SW480 (cell line): ENCODE measurements at regions not wholly inside any gene's neighbourhood (a gene's known extent, or its start where the extent isn't known, plus 50 kb on each side); places are given as distances from the start of the nearest gene placed in this dataset.
"Not testable (repeated sequence)": the region's sequence is repeated elsewhere in the genome, so short reads cannot be mapped to it uniquely, and the experiment has no call there.

Experiments used
- DNase-seq: peaks from one replicate; pipeline ENCODE4 v3.0.0-alpha.2; 2016; ENCODE audit warnings: low spot score

- DNase-seq: no peak
These were observed 257.3 kb upstream of the NT5E start for GRCh38 chr6:85192596-85192995.

GRCh38 chr6:85192186-85192585, 257.7 kb upstream of the NT5E start:
- DNase-seq: no peak

GRCh38 chr6:85191656-85192055, 258.2 kb upstream of the NT5E start:
- no peak for DNase-seq

DNA sequence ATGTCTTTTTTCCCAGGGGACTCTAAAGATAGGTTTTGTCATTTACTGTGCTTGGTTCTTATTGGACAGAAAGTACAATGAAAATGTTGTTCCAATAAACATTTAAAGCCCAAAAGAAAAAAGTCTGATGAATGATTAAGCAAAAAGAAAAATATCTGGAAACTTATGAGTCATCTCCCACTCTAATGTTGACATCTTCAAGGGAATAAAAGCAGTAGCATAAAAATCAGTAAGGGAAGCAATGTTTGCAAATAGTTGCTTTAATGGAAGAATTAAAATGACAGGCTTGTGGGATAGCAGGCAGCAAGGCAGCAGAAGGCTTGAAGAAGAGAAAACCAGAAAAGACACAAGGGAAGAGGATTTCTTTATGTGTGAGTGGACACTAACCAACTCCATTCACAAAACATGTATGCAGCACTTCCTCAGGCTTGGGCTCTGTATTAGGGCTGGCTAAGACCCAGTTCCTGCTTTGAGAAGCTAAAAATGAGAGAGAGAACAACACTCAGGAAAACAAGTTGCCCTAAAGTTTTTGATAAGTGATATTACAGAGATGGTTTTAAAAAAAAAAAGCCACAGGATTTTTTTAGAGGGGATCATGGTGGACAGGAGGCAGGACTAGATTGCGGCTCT, 263.2 kb upstream of the NT5E start:
- no peak for DNase-seq

DNA sequence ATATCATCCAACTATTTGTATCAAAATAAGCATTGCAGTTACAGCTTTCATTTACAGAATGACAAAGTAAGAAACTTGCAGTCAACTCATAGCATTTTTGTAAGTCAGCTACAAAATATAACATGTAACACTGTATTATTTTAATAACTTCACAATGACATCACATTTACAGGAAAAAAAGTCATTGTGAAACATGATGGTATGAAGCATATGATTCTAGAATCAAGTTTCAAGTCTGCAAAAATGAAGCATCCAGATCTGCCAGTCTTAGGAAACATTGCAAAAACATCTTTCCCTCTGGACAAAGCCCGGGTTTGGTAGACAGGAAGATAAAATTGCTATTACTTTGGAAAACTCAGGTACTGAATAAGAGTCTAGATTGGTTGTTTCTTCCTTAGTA, 263.9 kb upstream of the NT5E start:
- DNase-seq: no peak

DNA sequence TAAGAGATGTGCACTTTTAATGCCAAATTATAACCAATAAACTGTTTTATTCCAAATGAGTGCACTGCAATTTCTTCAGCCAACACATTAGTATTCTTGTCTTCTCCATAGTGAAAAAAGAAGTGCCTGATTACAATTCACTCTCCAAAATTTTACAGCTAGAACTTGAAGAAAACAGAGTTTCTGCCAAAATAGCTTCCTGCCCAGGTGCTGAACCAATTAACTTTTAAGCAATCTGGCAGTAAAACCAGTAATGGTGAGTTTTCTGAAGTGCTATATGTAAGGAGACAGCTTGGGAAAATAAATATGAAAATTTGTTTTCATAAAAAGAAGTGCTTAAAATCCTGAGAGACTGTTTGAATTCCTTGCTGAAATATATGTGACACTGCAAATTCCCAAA, 266.0 kb upstream of the NT5E start:
- DNase-seq: no peak

DNA sequence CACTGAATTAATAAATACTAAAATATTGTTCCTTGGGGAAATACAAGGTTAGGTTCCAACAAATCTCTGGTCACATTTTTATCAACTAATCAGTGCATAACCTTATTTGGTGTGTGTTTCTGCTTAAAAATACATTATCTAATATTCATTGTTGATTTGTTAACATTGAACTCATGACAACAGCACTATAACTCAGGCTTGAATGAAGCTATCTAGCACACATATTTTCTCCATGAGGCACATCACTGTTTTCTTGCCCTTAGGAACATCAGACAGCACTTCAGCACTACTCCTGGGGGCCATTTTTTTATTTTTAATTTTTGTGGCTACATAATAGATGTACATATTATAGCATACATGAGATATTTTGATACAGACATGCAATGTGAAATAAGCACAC, 277.2 kb upstream of the NT5E start:
- no peak for DNase-seq

GRCh38 chr6:85172161-85172560, 277.7 kb upstream of the NT5E start:
- no peak for DNase-seq

DNA sequence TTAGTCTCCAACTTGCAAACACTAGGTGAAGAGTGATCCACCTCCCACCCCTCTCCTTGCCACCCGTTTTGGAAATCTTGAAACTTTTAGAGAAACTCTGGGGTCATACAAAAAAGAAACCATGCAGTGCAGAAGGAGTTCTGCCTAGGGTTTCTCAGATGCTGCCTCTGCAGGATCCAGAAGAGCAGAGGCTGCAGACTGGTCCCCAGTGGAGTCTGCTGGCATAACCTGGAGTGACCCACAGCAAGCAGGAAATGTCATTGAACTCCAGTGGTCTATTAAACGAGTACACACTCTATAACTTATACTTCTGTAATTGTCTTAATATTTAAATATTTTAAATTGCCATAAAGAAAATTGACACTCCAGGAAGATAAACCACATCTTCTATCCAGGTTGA, 280.7 kb upstream of the NT5E start:
- DNase-seq: no peak

DNA sequence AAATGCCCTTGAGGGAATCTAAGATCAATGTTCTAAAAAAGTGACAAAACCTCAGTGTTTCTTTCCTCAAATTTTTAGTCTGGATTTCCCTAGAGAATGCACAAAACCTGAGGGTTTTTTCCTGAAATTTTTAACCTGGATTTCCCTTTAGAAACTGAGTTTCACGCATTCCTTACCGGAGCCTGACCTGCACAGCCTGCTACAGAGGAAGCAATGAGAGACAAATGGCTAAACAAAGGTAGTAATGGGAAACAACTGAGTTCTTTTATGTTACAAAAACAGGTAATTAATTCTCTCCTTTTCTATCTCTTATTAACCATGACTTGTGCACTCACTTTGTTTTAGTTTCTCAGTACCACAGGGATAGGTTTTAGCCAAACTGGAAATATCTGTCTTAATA, 281.7 kb upstream of the NT5E start:
- DNase-seq: no peak

DNA sequence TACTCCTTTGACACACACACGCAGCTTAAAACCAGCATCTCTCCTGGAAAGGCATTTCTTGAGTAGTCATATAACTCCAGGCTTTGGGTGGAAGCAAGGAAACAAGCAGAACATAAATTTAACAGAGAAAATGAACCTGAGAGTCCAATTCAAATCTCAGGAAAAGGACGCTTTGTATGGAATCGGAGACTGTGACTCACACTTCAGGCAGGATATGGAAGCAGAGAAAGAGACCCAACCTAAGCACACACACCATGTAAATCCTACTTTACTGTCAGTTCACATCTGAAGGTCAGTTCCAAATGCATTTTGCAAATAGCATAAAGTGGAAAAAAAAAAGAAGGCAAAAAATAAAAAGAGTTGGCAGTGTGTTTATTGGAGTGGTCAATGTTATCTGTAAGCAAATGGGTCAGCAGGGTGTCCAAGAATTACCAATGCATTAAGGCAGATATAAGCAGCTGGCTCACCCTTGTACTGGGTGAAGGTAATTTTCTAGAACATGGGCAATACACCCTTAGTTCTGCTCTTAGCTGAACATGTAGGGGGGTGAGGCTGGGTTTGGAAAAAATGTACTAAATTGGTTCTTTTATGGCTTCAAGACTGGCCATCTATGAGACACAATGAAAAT, 283.7 kb upstream of the NT5E start:
- no peak for DNase-seq

- DNase-seq: no peak
These were observed 286.5 kb upstream of the NT5E start for GRCh38 chr6:85163156-85164080.

DNA sequence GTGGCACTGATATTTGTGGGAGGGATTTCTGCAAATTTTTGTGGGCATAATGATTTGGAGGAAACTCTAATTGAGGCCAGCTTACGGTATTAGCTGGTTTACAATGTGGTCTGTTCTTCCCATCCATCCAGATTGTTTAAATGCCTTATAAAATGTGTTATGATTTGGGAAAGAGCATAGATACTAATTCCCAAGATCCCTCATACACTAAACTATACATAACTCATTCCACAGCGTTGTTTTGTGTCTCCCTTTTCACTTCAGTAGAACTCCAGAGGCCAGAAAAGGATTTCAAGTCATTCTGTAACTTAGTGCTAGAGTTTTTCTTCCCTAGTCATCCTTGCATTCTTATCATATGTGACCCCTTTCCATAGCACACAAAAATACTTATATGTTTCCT, 292.6 kb upstream of the NT5E start:
- DNase-seq: no peak

- DNase-seq: no peak
These were observed 306.2 kb upstream of the NT5E start for GRCh38 chr6:85143676-85144075.

DNA sequence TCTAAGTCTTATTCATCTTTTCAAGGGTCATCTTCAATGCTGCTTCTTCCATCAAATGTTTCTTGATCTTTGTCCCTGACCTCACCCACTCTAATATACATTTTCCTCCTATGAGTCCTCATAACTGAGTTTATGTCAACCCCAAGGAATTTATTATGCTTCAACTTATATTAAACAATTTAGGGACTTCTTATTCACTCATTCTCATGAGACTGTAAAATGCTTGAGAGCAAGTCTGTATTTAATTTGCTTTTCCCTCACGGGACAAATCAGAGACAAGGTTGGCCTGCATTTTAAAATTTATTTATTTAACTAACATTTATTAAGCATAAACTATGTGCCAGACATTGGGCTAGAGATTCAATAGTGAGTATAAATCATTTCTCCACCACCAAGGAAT, 312.0 kb upstream of the NT5E start:
- no peak for DNase-seq

GRCh38 chr6:85136310-85136709, 313.6 kb upstream of the NT5E start:
- no peak for DNase-seq

DNA sequence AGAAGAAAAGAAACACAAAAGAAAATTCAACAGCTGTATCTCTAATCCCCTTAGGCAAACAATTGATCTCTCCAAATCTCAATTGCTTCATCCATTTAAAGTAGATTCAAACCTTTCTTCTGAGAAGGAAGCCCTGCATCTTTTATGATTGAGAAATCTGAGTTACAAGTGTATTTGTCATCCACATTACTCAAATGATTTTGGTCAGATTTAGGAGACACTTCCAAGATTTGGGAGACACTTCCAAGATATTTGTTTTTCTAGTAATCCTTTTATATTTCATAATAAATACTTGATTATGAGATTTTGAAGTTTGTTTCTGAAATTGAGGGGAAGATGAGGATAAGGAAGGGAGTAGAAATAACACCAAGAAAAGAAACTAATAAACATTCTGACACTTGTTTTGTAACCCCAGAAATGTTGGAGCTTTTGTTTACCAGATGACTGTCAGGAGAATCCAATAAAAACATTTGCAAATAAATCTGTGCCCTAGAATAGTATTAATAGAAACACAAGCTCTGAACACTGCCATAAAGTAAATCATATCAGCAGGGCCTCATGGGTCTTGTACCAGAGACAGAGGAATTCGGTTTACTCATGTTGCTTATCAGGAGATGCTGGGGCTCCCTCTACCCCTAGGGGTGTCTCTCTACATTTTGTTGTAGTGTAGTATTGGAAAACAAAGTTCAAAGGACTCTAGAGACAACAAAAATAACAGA, 314.3 kb upstream of the NT5E start:
- DNase-seq: no peak

GRCh38 chr6:85134172-85134571, 315.7 kb upstream of the NT5E start:
- DNase-seq: no peak

GRCh38 chr6:85132091-85132490, 317.8 kb upstream of the NT5E start:
- DNase-seq: no peak

DNA sequence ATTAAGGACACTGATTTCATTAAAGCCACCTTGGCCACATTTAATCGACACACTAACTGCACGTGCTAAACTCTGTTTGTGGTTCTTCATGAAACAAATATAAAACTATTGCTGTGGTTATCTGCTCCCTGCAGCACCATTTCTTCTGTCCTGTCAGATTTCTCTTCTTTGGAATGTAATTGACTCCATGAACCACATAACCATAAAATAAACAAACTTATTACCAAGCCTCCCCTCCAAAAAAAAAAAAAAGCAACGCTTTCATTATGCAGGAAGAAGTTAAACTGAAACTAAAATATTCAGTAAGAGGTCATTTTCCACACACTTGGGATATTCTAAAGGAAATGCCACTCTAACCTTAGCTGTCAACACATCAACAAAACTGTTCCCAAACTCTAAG, 319.1 kb upstream of the NT5E start:
- no peak for DNase-seq

DNA sequence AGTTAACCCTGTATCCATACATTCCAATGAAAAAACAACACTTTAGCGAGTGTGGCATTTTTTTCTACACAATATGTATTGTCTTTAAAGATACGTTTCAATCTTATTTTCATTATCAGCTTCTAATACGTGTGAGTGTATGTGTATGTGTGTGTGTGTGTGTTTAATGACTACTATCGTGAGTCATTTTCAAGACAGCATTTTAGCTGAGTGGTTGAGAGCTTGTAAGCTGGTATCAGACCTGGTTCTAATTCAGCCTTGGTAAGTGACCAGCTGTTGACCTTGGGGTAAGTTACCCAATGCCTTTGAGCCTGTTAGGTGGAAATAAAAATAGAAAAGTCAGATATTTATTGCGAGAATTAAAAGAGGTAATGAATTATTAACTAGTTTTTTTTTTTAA, 320.0 kb upstream of the NT5E start:
- no peak for DNase-seq

GRCh38 chr6:85128781-85129180, 321.1 kb upstream of the NT5E start:
- DNase-seq: no peak

GRCh38 chr6:85128256-85128655, 321.6 kb upstream of the NT5E start:
- DNase-seq: not testable (repeated sequence)
